Posterior cingulate gyrus (tissue), 11 donors: ENCODE measurements at regions not wholly inside any gene's neighbourhood (a gene's known extent, or its start where the extent isn't known, plus 50 kb on each side); places are given as distances from the start of the nearest gene placed in this dataset.
"Not testable (repeated sequence)": the region's sequence is repeated elsewhere in the genome, so short reads cannot be mapped to it uniquely, and the experiment has no call there.

Source experiments
- DNase-seq, 10 donors: peaks; one replicate each; pipeline versions ENCODE4 v3.0.0 to v3.0.0-alpha.2; 2020 to 2021; ENCODE audit warnings: mixed read lengths in 3 of 10
- intact Hi-C: fragments of 100-400 bp; cut with DNase I; formaldehyde crosslinking; loops from one replicate; pipeline ENCODE4 v1.15.1; 2023

DNA sequence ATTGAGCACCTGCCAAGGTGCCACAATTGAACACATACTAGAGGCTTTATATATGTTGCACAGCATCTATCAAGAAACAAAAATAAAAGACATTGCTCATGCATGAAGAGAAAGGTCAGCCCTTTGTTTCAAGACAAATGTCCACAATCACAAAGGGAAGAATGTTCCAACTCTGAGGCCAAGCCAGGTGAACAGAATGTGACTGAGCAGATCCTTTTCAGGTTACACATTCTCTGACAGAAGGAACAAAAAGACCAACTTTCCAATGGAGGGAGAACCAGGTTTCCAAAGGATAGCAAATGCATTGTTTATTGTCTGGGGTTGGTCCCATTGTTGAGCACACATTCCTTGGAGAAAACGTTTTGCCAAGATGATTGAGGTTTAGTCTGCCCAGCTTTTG, 50.2 kb upstream of the FAM174B start:
- intact Hi-C loops, result no loop called here
- no peak for DNase-seq

DNA sequence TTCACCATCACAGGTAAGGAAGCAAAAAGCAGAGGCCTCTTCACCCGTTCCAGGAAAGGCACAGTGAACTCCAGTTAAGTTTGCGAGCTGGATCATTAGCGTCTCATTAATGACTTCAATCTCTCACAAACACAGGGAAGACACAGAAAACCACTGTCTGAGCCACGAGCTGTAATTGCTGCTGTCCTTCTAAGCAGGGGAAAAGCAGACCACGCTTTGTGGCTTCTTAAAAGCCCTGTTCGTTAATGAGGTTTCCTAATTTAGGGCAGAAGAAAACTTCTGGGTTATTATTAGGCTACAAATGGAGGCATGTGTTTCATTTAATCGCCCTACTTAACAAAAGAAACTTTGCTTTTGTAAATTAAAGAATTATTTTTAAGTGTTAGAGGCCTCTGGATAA, 50.6 kb upstream of the FAM174B start:
- intact Hi-C loops, result no loop called here

DNA sequence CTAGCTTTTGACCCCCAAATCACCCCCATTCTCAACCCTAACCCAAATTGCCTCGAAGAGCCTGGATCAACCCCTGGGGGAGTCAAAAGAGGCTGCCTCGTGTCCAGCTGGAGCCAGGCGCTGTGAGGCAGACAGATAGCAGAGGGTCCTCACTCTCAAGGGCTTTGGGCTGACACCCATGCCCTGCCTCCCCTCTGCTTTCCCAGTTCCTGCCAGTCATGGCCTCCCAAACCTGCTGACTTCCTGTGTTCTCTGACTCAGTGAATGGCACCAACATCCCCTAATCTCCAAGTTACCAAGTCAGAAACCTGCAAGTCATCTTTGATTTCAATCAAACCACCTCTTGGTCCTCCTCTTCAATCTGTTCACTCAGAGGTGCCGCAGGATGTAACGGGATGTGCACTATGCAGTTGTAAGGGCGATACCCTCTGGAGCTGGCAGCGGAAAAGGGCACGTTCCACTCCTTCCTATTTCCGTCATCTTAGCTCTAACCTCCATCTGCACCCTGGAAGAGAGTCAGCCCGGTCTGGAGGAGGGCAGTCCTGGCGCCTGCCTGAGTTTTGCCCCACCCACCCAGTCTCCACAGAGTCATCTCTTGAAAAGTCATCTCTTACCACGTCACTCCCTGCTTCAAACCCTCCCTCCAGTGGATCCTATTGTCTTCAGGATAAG, 52.4 kb upstream of the FAM174B start:
- intact Hi-C loops, result no loop called here
- DNase-seq, result no peak

More for the DNA sequence above, 50.6 kb upstream of the FAM174B start:
- DNase-seq, result no peak

DNA sequence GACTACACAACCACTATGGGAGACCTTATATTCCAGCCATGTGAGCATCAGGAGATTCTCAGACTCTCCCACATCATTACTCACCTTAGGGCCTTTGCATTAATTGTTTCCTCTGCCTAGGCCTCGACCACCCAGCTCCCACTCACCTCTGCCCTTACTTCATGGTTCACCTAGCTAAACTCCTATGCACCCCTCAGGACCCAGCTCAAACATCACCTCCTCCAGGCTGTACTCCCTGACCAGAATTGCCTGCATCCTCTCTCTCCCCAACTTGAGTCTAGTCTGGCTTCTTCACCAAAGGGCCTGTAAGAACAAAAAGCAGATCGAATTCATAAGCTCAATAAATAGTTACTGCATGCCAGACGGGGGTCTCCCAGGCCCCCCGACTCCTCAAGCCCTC, 53.1 kb upstream of the FAM174B start:
- intact Hi-C loops, result no loop called here
- no peak for DNase-seq

DNA sequence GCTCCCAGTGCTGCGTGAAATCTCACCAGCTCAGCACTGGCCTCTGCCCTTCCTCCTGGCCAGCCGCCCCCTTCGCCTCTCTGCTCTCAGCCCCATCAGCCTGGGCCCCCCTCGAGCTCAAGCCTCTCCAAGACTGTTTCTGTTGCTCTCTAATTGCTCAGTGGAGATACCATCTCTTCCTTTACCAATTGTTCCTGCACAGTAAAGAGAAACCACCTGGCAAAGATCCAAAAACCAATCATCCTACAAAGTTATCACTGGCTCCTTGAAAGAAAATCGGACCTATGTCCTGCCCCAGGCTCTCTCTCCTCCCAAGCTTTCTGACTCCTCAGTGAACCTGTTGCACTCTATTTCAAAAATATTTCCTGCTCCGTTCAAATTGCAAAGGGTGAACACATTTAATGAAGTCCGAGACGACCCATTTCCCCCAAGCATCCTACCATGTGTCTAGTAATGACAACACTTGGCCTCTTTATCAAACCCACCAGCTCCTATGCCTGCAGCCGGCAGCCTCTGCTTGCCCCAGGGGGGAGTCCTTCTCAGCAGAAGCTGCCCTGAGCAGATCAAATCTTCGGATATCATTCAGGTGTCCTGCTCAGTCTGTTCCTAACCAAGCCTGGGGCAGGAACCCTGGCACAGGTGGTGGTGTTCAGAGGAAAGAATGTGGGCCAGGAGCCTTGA, 53.7 kb upstream of the FAM174B start:
- DNase-seq, result no peak
- intact Hi-C loops, result no loop called here

DNA sequence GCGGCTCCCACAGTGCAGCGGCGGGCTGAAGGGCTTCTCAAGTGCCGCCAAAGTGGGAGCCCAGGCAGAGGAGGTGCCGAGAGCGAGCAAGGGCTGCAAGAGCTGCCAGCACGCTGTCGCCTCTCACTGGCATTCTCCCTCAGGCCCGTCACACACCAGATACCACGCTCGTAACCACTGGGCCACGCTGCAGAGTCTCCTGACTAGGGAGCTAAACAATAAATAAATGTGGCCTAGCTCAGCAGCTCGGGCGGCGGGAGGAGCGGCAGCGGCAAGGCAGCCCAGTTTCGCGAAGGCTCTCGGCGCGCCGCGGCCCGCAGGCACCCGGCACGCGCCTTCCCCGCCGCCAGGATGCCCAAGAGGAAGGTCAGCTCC, 55.9 kb upstream of the FAM174B start:
- DNase-seq, result no peak
- intact Hi-C loops, result loop anchor here (10.0 kb wide), 2 partner anchors 97 to 437 kb away; no protein-coding TSS in a partner anchor

DNA sequence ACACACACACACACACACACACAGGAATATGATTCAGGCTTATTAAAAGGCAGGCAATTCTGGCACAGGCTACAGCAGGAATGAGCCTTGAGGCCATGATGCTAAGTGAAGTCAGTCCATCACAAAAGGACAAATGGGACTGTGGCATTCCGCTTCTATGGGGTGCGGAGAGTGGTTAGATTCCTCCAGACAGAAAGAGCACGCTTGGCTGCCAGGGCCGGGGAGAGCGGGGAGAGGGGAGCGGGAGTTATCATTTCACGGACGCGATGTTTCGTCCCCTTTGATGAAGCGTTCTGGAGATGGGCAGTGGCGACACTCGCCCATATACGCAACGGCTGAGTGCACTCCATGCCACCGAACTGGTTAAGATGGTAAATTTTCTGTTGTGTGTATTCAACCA, 58.5 kb upstream of the FAM174B start:
- intact Hi-C loops, result loop anchor here (2.0 to 10.0 kb wide), 3 partner anchors 99 to 617 kb away; no protein-coding TSS in a partner anchor
- peak in 5 of 10 donors; percentile 20 to 80 (median 33) for DNase-seq

DNA sequence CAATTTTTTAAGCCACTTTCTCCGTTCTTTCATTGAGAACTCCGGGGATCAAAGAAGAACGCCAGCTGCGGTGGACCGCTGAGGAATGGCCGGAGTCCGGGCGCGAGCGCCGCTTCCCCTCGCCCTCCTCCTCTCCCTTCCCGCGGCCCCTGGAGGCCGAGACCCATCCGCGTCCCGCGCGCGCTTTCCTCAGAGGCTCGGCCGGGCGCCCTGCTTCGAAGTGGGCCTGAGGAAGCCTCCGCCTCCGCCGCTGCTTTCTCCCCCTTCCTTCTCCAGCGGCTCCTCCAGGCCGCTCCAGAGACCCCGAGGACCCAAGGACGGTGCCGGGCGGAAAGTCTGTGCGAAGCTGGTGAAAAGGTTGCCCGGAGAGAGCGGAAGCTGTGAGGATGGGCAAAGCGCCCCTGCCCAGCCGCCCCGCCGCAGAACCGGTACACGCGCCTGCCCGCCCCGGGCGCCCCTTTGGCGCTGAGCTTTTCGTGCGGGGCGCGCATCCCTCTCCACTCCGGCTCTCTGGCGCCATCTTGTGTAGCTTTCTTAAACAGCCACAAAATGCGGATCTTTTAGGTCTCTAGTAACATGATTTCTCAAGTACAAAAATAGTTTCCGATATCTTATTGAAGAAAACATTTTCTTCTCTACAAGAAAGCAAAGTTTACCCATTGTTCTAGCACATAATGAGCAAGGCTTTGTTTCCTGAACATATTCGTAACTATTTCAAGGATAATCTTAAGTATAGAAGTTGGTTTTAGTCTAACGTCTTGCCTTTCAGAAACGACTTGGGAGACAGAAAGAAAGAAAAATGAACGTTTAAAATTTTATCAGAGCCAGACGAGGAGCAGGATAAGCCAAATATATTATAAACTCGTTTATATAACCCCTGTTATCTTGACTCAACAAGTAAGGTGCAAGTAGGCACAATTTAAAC, 59.2 kb upstream of the FAM174B start:
- peak; percentile 56 to 94 (median 80) for DNase-seq
- intact Hi-C loops, result loop anchor here (1.0 to 10.0 kb wide), 4 partner anchors 100 to 618 kb away; no protein-coding TSS in a partner anchor

DNA sequence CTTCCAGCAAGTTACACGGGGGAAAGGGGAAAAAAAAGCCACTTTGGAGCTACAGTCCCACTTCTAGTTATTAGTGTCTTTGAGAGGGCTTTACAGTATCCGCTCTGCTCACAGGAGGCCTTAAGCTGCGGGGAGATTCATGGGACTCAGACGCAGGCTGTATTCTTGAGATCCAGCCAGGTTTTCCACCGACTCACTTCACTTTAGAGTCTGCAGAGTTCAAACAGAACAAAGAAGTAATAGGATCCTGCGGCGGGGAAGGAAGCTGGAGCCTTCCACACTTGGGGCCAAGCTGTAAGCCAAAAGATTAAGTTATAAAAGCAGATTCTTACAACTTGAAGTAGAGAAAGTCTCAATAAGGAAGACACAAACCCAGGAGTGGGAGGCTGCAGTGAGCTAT, 60.2 kb upstream of the FAM174B start:
- no peak for DNase-seq
- intact Hi-C loops, result loop anchor here (1.0 to 10.0 kb wide), 4 partner anchors 101 to 619 kb away; no protein-coding TSS in a partner anchor

DNA sequence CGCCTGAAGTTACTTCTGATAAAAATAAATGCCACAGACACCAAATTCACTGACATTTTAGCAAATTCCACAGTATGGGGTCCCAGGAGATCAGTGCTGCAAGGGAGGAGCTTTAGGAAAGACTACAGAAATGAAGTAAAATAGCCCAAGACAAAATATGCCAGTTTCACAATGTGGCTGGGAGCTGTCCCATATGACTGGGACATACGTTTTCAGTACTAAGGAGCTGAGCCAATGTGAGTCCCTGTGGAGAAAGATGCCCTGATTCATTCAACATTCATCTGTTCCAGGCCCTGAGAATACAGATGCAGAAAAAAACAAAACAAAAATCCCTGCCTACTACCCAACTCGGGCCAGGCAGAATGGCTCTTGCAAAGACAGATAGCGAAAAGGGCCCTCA, 63.4 kb upstream of the FAM174B start:
- intact Hi-C loops, result loop anchor here (10.0 kb wide), 2 partner anchors 104 to 444 kb away; no protein-coding TSS in a partner anchor

DNA sequence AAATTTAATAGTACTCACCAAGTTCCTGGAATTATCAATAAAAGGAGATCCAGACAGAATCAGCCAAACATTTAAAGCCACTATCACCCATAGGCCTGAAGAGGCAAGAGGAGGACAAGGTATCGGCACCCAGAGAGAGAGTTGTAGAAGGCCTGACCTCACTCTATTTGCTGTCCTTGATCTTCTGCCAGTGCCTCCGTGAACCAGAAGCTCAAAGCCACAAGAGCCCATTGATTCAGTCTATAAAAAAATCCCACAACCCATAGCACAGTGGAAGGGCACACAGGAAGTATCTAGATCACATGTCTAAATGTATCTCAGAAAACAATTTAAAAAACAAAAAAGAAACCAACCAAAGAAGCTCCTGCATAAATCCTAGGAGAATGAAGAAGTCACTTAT, 68.6 kb upstream of the FAM174B start:
- intact Hi-C loops, result no loop called here
- no peak for DNase-seq

More for the DNA sequence above, 63.4 kb upstream of the FAM174B start:
- no peak for DNase-seq

DNA sequence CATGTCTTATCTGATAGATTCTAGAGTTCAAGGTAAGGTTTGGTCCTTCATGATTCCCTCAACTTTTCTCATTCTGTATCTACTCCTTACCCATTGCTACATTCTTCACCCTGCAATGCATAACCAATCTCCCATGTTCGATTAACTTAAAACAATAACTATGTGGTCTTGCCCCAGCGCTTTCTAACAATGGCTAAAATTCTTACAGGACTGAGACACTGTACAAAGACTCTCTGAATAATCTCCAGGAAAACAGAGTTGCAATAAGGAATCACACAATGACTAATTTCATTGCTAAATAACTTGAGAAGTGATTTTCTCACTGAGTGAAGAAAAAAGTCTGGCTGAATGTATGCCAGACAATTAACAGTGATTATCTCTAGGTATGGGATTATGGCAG, 69.6 kb upstream of the FAM174B start:
- DNase-seq, result no peak
- intact Hi-C loops, result no loop called here

DNA sequence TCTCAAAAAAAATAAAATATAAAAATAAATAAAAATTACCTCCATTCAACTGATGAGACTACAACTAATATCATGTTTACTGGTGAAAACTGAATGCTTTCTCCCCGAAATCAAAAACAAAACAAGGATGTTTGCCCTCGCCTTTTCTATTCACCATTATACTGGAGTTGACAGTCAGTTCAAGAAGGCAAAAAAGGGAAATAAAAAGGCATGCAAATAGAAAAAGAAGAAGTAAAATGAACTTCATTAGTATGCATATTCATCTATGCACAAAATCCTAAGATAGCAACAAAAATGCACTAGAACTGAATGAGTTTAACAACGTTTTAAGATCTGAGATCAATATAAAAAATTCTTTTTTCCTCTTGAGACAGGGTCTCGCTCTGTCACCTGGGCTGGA, 72.7 kb upstream of the FAM174B start:
- intact Hi-C loops, result no loop called here
- DNase-seq, result no peak

DNA sequence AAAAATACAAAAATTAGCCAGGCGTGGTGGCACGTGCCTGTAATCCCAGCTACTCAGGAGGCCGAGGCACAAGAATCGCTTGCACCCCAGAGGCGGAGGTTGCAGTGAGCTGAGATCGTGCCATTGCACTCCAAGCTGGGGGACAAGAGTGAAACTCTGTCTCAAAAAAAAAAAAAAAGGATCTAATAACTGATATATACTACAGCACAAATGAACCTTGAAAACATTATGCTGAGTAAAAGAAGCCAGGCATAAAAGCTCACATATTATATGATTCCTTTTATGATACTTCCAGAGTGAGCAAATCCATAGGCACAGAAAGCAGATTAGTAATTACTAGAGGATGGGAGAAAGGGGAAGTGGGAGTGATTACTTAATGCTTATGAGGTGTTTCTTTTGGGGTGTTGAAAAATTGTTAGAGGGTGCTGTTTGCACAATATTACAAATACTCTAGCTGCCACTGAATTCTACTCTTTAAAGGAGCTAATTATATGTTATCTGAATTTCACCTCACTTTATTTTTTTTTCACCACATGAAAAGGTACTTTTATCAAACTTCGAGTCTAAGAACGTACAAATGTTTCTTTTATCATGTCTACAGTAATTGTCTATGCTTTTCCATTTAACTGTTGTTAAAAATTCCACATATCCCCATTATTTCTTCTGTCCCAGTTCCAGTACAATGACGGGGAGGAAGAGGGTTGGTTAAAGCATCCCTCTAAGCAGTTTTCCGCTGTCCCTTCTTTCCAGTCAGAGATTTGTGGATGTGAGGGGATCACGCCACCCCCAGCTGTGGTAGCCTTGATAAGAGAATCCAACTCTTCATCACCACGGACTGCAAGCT, 77.7 kb upstream of the FAM174B start:
- DNase-seq, result no peak
- intact Hi-C loops, result no loop called here

DNA sequence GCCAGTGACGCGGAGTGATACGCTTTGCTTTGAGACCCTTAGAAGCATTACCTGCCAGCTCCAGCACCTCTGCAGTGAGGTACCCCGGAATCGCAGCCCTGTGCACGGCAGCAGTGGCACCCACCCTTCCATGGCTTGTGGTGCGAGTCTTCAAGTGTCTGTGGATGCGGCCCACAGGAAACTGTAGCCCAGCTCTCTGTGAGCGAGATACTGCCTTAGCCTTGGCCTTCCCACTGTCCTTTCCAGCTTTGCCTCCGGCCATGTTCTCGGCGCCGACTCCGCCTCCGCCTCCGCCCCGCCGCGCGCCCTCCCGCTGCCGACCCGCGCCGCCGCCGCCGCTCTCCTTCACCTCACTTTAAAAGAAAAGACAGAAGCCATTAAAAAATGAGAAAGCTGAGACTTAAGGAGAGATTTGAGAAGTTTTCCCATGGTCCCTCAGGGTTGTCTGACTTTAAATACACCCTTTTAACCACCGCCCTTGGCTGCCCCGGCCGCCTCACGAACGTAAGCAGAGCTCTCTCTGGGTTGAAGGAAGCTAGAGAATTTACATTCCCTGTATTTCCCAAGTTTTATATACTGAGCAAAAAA, 78.5 kb upstream of the FAM174B start:
- intact Hi-C loops, result no loop called here
- peak in 7 of 10 donors; percentile 27 to 83 (median 38) for DNase-seq

DNA sequence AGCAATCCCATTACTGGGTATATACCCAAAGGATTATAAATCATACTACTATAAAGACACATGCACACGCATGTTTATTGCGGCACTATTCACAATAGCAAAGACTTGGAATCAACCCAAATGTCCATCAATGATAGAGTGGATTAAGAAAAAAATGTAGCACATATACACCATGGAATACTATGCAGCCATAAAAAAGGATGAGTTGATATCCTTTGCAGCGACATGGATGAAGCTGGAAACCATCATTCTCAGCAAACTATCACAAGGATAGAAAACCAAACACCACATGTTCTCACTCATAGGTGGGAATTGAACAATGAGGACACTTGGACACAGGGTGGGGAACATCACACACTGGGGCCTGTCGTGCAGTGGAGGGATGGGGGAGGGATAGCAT, 83.7 kb upstream of the FAM174B start:
- intact Hi-C loops, DNase-seq: not testable (repeated sequence)

DNA sequence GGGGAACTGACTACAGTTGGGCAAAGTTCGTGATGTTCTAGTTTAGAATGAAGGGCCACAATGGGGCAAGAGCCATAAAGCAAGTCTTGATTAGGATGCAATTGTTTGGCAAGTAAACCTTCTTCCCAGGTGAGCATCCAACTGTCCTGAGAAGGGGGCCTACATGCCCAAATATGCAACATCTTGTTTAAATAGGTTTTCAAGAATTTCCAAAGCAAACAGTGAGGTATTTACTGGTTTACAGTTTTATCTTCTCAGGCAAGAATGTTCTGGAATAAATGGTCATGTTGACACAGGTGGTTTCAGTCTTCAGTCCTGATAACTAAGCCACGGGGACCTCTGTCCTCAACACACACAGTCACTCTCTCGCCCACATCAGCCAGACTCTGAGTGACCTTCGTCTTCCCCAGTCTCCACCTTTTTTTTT, 90.3 kb upstream of the FAM174B start:
- intact Hi-C loops, result no loop called here
- no peak for DNase-seq

DNA sequence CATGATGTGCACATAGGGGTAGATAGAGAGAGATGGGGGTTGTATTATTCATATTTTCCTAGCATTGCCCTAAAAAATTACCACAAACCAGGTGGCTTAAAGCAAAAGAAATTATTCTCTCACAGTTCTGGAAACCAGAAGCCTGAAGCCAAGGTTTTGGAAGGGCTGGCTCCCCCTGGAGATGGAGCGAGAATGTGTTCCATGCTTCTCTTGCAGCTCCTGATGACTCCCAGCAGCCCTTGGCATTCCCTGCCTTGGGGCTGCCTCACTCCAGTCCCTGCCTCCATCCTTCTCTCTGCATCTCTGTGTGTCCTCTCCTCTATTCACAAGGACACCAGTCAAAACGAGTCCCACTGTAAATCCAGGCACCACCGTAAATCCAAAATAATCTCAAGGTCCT, 91.5 kb upstream of the FAM174B start:
- intact Hi-C loops, result no loop called here
- DNase-seq, result no peak

DNA sequence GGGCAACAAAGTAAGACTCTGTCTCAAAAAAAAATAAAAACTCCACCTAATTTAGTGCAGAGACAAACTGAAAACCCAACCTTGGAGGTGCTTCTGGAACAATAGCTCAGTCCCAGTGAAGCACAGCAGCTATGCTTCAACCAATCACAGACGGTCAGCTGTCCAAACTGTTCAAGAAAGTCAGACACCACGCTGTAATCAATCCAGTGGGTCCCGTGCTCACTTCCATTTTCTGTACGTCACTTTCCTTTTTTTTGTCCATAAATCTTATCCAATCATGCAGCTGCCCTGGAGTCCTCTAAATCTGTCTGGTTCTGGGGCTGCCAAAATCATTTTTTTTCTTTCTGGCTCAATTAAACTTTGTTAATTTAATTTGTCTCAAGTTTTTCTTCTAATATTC, 93.6 kb upstream of the FAM174B start:
- intact Hi-C loops, result no loop called here
- no peak for DNase-seq

DNA sequence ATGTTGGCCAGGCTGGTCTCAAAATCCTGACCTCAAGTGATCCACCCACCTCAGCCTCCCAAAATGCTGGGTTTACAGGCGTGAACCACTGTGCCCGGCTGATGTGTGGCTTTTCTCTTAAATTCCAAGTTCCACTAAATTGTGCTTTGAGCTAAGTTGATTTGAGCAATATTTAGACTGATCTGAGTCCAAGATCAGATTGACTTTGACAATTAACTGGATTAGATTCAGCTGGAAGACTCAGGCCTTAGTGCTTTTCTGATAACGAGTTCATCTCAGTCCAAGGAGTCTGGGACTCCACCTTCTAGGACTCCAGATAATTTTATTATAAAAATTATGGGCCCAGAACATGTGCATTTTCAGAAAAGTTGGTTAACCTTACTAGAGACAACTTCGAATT, 94.4 kb upstream of the FAM174B start:
- no peak for DNase-seq
- intact Hi-C loops, result no loop called here
